ENCODE measurements at regions not wholly inside any gene's neighbourhood (a gene's known extent, or its start where the extent isn't known, plus 50 kb on each side); places are given as distances from the start of the nearest gene placed in this dataset.

DNA sequence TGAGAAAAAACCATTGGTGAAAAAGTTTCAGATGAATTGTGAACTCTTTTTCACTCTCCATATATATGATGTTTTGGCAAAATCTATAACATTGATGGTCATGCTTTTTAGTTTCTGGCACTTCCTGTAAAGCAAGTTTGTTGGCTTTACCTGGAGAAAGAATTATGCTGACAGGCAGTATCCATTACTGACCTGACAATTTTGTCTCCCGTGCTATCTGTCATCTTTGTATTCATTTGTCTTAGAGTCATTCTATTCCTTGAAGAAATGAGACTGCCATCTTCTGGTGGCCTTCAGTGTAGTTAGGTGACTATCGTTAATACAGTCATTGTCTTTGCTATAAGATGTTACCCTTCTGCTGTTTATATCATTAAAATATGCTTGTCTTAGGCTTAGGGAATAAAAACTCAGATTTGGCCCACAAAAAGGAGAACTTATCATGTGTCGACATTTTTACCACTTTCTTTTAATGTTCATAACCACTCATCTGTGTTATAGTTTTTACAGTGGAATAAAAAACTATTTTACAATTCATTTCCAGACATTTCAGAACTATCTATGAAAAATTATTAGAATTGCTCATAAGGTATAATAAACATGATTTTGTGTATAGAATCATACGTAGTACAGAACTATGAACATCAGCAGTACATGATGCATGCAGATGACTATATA is 707.0 kb downstream of the EPM2A start:
- TF ChIP-seq, protein P1, sequence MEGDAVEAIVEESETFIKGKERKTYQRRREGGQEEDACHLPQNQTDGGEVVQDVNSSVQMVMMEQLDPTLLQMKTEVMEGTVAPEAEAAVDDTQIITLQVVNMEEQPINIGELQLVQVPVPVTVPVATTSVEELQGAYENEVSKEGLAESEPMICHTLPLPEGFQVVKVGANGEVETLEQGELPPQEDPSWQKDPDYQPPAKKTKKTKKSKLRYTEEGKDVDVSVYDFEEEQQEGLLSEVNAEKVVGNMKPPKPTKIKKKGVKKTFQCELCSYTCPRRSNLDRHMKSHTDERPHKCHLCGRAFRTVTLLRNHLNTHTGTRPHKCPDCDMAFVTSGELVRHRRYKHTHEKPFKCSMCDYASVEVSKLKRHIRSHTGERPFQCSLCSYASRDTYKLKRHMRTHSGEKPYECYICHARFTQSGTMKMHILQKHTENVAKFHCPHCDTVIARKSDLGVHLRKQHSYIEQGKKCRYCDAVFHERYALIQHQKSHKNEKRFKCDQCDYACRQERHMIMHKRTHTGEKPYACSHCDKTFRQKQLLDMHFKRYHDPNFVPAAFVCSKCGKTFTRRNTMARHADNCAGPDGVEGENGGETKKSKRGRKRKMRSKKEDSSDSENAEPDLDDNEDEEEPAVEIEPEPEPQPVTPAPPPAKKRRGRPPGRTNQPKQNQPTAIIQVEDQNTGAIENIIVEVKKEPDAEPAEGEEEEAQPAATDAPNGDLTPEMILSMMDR (IDR thresholded peaks at IDR 0.05; ENCODE audit: low read length), result peak; percentile 63; the same call in 1 of the 2 replicates
- TF ChIP-seq EZH2 (IDR thresholded peaks at IDR 0.05; ENCODE audit: borderline replicate concordance, low read length), result no peak

All from OCI-LY1 (cell line).